ENCODE measurements at regions not wholly inside any gene's neighbourhood (a gene's known extent, or its start where the extent isn't known, plus 50 kb on each side); places are given as distances from the start of the nearest gene placed in this dataset.
"Not testable (repeated sequence)": the region's sequence is repeated elsewhere in the genome, so short reads cannot be mapped to it uniquely, and the experiment has no call there.

- DNase-seq (ENCODE audit: low read depth, low spot score): no peak
Measured at GRCh38 chr3:124632566-124633140, 97.6 kb upstream of the UMPS start.

DNA sequence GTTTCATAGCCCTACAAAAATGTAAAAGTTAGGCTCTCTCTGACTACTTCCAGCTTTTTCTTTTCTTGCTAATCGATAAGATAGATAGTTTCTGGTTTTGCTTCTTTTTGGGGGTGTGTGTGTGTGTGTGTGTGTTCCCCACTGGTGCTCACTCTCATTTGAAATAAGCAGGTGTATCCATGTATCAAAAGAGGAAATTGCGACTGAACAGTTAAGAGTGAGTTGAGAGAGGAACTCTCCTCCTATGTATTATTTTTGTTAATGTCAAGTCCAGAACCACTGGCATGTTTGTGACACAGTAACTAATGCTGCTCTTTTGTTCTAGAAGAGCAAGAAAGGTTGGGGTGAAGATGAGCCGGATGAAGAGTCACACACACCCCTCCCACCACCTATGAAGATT is 96.7 kb upstream of the UMPS start:
- no peak for DNase-seq (ENCODE audit: low read depth, low spot score)

- no peak for DNase-seq (ENCODE audit: low read depth, low spot score)
Measured at GRCh38 chr3:124634210-124635168, 95.8 kb upstream of the UMPS start.

DNA sequence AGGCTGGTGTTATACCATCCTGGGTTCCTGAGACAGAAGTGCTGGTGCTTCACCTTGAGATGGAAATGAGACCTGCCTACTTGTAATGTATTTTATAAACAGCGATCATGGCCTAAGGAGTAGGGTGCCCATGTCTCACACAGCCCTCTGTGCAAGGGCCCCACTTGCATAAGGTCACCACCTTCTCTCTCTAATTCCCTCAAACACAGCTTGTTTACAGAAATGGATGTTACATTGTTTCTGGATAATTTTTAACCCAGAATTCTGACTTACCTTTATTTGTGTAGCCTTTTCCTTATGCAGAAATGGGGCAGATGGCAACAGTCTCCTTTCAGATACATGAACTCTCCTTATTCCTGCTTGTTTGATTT is 95.1 kb upstream of the UMPS start:
- no peak for DNase-seq (ENCODE audit: low read depth, low spot score)

DNA sequence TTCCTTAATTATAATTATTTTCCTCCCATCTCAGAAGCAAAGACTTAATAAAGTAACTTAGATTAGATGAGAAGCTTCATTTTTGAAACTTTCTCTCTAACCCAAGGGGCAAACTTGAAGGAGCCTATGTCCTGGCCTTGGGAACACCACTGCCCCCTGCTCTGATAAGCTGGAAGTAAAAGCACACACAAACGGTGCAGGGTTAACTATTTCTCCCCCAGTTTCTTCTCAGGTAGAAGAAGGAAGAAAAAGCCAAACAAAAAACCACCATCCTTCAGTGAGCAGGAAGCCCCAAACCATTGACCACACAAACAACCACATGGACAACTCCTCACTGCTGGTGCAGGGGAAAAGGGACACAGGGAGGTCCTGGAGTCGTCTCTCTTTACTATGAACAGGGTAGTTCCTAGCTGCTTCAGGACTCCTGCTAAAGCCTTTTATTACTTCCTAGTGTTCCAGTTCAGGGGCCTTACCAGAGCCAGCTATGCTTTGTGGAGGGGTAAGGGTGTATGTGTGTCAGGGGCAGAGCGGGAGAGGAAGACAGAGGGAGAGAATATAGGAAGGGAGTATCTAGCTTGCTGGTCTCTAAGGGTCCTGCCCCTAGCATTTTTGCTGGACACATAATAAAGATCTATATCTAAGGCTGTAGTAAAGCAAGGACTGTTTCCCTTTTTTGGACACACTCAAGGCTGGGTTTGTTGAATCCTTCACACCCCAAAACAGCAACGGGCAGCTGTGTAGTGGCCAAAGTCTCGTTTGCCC is 94.0 kb upstream of the UMPS start:
- DNase-seq (ENCODE audit: low read depth, low spot score): no peak

DNA sequence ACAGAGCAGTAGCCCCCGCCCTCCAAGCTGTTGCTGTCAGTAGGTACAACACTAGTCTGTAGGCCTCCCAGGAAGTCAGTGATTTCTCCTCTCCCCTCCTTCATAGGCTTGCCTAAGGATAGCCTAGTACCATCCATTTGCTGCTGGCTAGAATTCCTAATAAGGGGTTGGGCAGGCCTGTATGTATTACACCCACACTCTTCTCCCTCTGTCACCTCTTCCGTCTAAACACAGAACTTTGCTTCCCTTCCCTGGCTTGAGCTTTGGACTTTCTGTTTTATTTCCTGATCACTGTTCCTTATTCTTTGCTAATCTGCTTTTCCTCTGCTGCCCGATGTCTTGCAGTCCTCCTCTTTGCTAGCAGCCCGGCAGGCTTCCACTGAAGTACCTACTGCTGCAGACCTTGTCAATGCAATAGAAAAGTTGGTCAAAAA is 93.4 kb upstream of the UMPS start:
- no peak for DNase-seq (ENCODE audit: low read depth, low spot score)

DNA sequence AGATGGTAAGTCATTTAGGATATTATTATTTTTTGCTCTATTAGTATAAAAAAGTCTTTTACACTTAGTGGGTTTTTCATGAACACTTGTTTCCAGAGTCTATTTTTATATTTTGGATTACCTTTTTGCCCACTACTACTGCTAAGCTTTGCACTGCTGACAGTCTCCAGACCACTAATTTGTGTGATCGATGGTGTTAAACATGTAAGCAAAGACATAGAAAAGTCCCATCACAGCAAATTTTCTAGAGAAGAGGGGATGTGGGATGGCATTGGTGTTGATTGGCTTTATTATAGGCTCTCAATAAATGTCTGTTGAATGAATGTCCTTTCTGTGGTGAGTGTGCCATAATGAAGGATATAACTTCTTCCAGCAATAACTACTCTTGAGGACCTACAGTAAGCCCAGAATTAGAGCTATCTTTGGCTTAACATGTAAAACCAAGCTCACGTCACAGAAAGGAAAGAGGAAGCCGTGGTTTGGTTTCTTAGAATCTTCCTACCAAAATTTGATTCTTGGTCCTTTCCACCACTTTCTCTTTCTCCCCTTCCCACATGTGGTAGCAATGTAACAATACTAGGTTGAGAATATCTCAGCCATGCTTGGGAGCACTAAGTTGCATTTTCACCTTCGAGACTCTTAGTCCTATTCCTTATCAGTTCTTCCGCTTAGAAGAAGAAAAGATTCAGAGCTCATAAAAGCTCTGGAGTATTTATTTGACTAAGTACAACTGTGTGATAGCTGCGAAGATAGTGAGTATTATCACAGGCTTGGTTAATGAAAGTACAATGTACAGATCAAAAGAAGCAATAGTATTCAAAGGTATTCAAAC is 90.6 kb upstream of the UMPS start:
- no peak for DNase-seq (ENCODE audit: low read depth, low spot score)

- no peak for DNase-seq (ENCODE audit: low read depth, low spot score)
Measured at GRCh38 chr3:124640635-124641306, 89.5 kb upstream of the UMPS start.

DNA sequence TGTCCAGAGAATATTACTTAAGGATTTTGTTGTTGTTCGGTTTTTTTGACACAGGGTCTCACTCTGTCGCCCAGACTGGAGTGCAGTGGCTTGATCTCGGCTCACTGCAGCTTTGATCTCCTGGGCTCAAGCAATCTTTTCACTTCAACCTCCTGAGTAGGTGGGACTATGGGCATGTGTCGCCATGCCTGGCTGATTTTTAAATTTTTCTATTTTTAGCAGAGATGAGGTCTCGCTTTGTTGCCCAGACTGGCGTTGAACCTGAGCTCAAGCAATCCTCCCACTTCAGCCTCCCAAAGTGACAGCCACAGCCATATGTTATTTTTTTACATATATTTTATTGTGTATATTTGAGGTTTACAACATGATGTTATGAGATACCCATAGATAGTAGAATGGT is 86.8 kb upstream of the UMPS start:
- DNase-seq (ENCODE audit: low read depth, low spot score): no peak

DNA sequence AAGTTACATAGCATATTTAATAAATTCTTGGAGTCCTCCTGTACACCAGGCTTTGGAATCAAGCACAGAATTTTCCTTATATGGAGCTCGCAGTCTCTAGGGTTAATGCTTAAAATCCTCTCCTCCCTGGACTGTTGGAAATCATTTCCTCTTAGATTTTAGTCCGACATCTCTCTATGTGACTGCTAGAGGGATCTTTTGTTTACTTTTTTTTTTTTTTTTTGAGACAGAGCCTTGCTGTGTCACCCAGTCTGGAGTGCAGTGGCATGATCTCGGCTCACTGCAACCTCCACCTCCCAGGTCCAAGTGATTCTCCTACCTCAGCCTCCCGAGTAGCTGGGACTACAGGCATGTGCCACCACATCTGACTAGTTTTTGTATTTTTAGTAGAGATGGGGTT is 84.1 kb upstream of the UMPS start:
- DNase-seq (ENCODE audit: low read depth, low spot score): not testable (repeated sequence)

DNA sequence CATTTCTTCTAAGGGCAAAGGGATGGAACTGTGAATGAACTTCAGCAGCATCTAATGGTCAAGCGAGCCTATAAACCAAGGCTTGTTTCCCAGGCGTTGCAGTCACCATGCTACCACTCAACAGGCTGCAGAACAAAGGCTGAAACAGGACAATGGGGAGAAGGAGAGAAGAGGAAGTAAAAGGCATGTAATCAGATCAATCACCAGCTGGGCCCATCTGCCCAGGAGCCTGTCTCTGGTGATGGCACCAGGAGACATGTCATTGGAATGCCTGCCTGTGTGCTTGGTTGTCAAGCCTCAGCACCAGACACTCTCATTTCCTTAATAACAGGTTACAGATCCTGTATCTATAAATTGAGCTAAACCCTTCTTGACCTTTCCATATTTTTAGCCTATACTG is 81.7 kb upstream of the UMPS start:
- DNase-seq (ENCODE audit: low read depth, low spot score): no peak

GRCh38 chr3:124650798-124651197 is 79.5 kb upstream of the UMPS start:
- DNase-seq (ENCODE audit: low read depth, low spot score): no peak

GRCh38 chr3:124651416-124651815 is 78.8 kb upstream of the UMPS start:
- DNase-seq (ENCODE audit: low read depth, low spot score): not testable (repeated sequence)

- DNase-seq (ENCODE audit: low read depth, low spot score): no peak
Measured at GRCh38 chr3:124652009-124652408, 78.2 kb upstream of the UMPS start.

GRCh38 chr3:124653071-124653796 is 77.0 kb upstream of the UMPS start:
- no peak for DNase-seq (ENCODE audit: low read depth, low spot score)

- DNase-seq (ENCODE audit: low read depth, low spot score): no peak
Measured at GRCh38 chr3:124653797-124654469, 76.3 kb upstream of the UMPS start.

GRCh38 chr3:124654470-124654845 is 75.8 kb upstream of the UMPS start:
- no peak for DNase-seq (ENCODE audit: low read depth, low spot score)

- no peak for DNase-seq (ENCODE audit: low read depth, low spot score)
Measured at GRCh38 chr3:124656531-124656930, 73.7 kb upstream of the UMPS start.

GRCh38 chr3:124657138-124657537 is 73.1 kb upstream of the UMPS start:
- DNase-seq (ENCODE audit: low read depth, low spot score): no peak

GRCh38 chr3:124658270-124658669 is 72.0 kb upstream of the UMPS start:
- DNase-seq (ENCODE audit: low read depth, low spot score): no peak
